IMR-90 (cell line): ENCODE measurements at regions not wholly inside any gene's neighbourhood (a gene's known extent, or its start where the extent isn't known, plus 50 kb on each side); places are given as distances from the start of the nearest gene placed in this dataset.

Experiments used
- CEBPB ChIP-seq: IDR thresholded peaks from 2 replicates; pipeline ENCODE4 v1.6.1; 2012; ENCODE audit warnings: low read depth, low read length, improper control_type of control experiment
- FOS ChIP-seq: fragments of 150-350 bp; IDR thresholded peaks from 2 replicates; pipeline ENCODE4 v1.6.1; 2016; ENCODE audit warnings: low read depth, low read length
- TF ChIP-seq, protein P1 (sequence below): conservative IDR thresholded peaks from 2 replicates; pipeline ENCODE4 v1.5.1; 2012; ENCODE audit warnings: mild to moderate bottlenecking, low read depth, low read length, improper control_type of control experiment

DNA sequence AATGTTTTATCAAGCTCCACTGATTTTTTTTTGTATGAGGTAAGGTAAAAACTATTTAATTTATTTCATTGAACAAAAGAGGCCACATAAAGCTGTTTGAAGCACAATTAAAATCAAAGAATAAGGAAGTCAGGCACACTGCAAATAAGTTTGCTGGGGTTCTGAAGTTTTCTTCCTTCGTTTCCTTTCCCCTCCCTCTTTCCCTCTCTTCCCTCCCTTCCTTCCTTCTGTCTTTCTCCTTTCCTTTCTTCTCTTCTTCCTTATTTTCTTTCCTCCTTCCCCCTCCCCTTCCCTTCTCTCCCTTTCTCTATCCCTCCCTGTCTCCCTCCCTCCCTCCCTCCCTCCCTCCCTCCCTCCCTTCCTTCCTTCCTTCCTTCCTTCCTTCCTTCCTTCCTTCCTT, 78.7 kb downstream of the ALX1 start:
- TF ChIP-seq, protein P1, sequence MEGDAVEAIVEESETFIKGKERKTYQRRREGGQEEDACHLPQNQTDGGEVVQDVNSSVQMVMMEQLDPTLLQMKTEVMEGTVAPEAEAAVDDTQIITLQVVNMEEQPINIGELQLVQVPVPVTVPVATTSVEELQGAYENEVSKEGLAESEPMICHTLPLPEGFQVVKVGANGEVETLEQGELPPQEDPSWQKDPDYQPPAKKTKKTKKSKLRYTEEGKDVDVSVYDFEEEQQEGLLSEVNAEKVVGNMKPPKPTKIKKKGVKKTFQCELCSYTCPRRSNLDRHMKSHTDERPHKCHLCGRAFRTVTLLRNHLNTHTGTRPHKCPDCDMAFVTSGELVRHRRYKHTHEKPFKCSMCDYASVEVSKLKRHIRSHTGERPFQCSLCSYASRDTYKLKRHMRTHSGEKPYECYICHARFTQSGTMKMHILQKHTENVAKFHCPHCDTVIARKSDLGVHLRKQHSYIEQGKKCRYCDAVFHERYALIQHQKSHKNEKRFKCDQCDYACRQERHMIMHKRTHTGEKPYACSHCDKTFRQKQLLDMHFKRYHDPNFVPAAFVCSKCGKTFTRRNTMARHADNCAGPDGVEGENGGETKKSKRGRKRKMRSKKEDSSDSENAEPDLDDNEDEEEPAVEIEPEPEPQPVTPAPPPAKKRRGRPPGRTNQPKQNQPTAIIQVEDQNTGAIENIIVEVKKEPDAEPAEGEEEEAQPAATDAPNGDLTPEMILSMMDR: no peak
- TF ChIP-seq FOS (no peak), CEBPB (no peak)
